ENCODE measurements at regions not wholly inside any gene's neighbourhood (a gene's known extent, or its start where the extent isn't known, plus 50 kb on each side); places are given as distances from the start of the nearest gene placed in this dataset.

DNA sequence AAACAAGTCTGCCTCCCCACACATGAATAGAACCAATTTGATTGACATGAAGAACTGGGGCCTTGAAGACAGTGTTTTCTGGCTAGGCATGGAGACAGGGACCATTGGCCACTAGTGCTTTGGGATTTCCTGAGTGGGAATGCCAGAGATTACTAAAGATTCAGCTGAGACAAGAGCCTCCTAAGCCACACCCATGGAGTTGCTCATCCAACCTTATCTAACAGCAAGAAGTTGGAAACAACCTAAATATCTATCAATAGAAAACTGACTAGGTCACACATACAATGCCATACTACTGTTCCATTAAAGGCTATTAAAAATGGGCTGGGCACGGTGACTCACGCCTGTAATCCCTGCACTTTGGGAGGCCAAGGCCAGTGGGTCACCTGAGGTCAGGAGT lies 184.1 kb downstream of the ZBTB18 start:
- TF ChIP-seq, protein P1, sequence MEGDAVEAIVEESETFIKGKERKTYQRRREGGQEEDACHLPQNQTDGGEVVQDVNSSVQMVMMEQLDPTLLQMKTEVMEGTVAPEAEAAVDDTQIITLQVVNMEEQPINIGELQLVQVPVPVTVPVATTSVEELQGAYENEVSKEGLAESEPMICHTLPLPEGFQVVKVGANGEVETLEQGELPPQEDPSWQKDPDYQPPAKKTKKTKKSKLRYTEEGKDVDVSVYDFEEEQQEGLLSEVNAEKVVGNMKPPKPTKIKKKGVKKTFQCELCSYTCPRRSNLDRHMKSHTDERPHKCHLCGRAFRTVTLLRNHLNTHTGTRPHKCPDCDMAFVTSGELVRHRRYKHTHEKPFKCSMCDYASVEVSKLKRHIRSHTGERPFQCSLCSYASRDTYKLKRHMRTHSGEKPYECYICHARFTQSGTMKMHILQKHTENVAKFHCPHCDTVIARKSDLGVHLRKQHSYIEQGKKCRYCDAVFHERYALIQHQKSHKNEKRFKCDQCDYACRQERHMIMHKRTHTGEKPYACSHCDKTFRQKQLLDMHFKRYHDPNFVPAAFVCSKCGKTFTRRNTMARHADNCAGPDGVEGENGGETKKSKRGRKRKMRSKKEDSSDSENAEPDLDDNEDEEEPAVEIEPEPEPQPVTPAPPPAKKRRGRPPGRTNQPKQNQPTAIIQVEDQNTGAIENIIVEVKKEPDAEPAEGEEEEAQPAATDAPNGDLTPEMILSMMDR (IDR thresholded peaks at IDR 0.05; ENCODE audit: insufficient read depth, low read depth, low read length) = no peak
- TF ChIP-seq EZH2 (IDR thresholded peaks at IDR 0.05; ENCODE audit: insufficient read depth, low read length) = no peak
